Endothelial cell of umbilical vein (primary cell): ENCODE measurements at regions not wholly inside any gene's neighbourhood (a gene's known extent, or its start where the extent isn't known, plus 50 kb on each side); places are given as distances from the start of the nearest gene placed in this dataset.
"Not testable (repeated sequence)": the region's sequence is repeated elsewhere in the genome, so short reads cannot be mapped to it uniquely, and the experiment has no call there.

ENCODE experiments used
- BruUV-seq: library from RNA; stranded (reverse); fragments of 400-500 nt; replicated peaks from 2 replicates; lab custom pipeline; 2021; lab: Mats Ljungman, UMichigan
- CTCF ChIA-PET: fragments of 300-600, 350-600 bp; sonication (Branson Sonifier 250); formaldehyde crosslinking; loops from one replicate; lab custom pipeline; 2021; ENCODE audit warnings: antibody characterized with exemption, inconsistent platforms; lab: Charles Lee
- POLR2A ChIA-PET: fragments of 300-600, 350-600 bp; sonication (Branson Sonifier 250); formaldehyde crosslinking; loops from one replicate; lab custom pipeline; 2021; ENCODE audit warnings: antibody characterized with exemption, inconsistent platforms; lab: Charles Lee
- DNase-seq: peaks from one replicate; pipeline ENCODE4 v3.0.0-alpha.2; 2011; ENCODE audit warnings: low read depth, low spot score
- FAIRE-seq: peaks from 2 replicates; lab custom pipeline; 2011; peaks lifted over from hg19 to GRCh38; lab: Jason Lieb, UNC
- H2AFZ ChIP-seq: 2 replicates; pipeline ENCODE4 v1.6.0; 2012; ENCODE audit warnings: low read depth, low read length, control low read depth, inconsistent platforms
- H3K27ac ChIP-seq: 2 replicates; pipeline ENCODE4 v1.5.1; 2011; ENCODE audit warnings: low read depth, mild to moderate bottlenecking, control low read depth, low read length, moderate library complexity; ENCODE audit not compliant: insufficient read depth
- H3K27me3 ChIP-seq, 2 experiments: 2 replicates each; pipeline versions ENCODE4 v1.6.0 to v1.6.1; 2011; ENCODE audit warnings: low read length in 2 of 2, mixed read lengths in 1 of 2; ENCODE audit not compliant: control insufficient read depth in 2 of 2, insufficient read depth in 2 of 2
- H3K36me3 ChIP-seq, 2 experiments: 2 replicates in 1 of 2; 3 replicates in 1 of 2; pipeline ENCODE4 v1.5.1; 2011; ENCODE audit warnings: low read length in 2 of 2, mild to moderate bottlenecking in 1 of 2, moderate library complexity in 1 of 2; ENCODE audit not compliant: control insufficient read depth in 2 of 2, insufficient read depth in 2 of 2; ENCODE audit errors: extremely low read depth in 1 of 2
- H3K4me1 ChIP-seq: 3 replicates; pipeline ENCODE4 v1.5.1; 2011; ENCODE audit warnings: mild to moderate bottlenecking, low read length; ENCODE audit not compliant: control insufficient read depth, insufficient read depth; ENCODE audit errors: extremely low read depth
- H3K4me2 ChIP-seq: 2 replicates; pipeline ENCODE4 v1.6.1; 2011; ENCODE audit warnings: low read length, control low read depth, mixed read lengths; ENCODE audit not compliant: insufficient read depth
- H3K4me3 ChIP-seq, 3 experiments: fragments of 200-600 bp in 1 of 3; sonication (generic), shearing (Covaris generic) in 1 of 3; replicated peaks in 1 of 3; 2 replicates each; pipeline ENCODE4 v1.5.1; 2011 to 2016; ENCODE audit warnings: control low read depth in 3 of 3, low read length in 3 of 3, mild to moderate bottlenecking in 2 of 3, inconsistent platforms in 1 of 3, low read depth in 1 of 3, moderate library complexity in 1 of 3; ENCODE audit not compliant: insufficient read depth in 1 of 3
- H3K79me2 ChIP-seq: 2 replicates; pipeline ENCODE4 v1.6.0; 2012; ENCODE audit warnings: low read length, inconsistent platforms; ENCODE audit not compliant: control insufficient read depth, insufficient read depth
- H3K9ac ChIP-seq: replicated peaks from 2 replicates; pipeline ENCODE3; 2011; ENCODE audit warnings: low read length, control low read depth; ENCODE audit not compliant: insufficient read depth; ENCODE audit errors: extremely low read depth
- H3K9me1 ChIP-seq: replicated peaks from 3 replicates; pipeline ENCODE4 v1.6.0; 2011; ENCODE audit warnings: mild to moderate bottlenecking, low read length; ENCODE audit not compliant: control insufficient read depth, insufficient read depth; ENCODE audit errors: extremely low read depth
- H3K9me3 ChIP-seq: replicated peaks from 2 replicates; pipeline ENCODE4 v1.5.1; 2012; ENCODE audit warnings: low read length, inconsistent platforms; ENCODE audit not compliant: control insufficient read depth, insufficient read depth
- H4K20me1 ChIP-seq: replicated peaks from 2 replicates; pipeline ENCODE3; 2011; ENCODE audit warnings: mild to moderate bottlenecking, low read length; ENCODE audit not compliant: control insufficient read depth, insufficient read depth; ENCODE audit errors: extremely low read depth
- CTCF ChIP-seq, 2 donors: IDR thresholded peaks; 1 replicate in 1 of 2; 2 replicates in 1 of 2; pipeline ENCODE4 v1.5.1; 2011; ENCODE audit warnings: low read length in 2 of 2, mild to moderate bottlenecking in 2 of 2, moderate library complexity in 2 of 2, control low read depth in 1 of 2, inconsistent platforms in 1 of 2, low read depth in 1 of 2; ENCODE audit not compliant: insufficient read depth in 1 of 2; ENCODE audit errors: extremely low read depth in 1 of 2
- EZH2 ChIP-seq: IDR thresholded peaks from 2 replicates; pipeline ENCODE4 v1.6.1; 2012; ENCODE audit warnings: borderline replicate concordance, low read depth, mild to moderate bottlenecking, moderate library complexity, low read length, inconsistent platforms; ENCODE audit not compliant: severe bottlenecking
- FOS ChIP-seq: IDR thresholded peaks from 2 replicates; pipeline ENCODE4 v1.6.1; 2011; ENCODE audit warnings: mild to moderate bottlenecking, low read length, moderate library complexity, borderline replicate concordance; ENCODE audit not compliant: insufficient read depth
- GATA2 ChIP-seq: IDR thresholded peaks from 2 replicates; pipeline ENCODE4 v1.7.0; 2011; ENCODE audit warnings: low read depth, mild to moderate bottlenecking, moderate library complexity, mixed read lengths, low read length; ENCODE audit not compliant: insufficient read length, insufficient read depth
- JUN ChIP-seq: IDR thresholded peaks from 2 replicates; pipeline ENCODE4 v1.6.1; 2011; ENCODE audit warnings: borderline replicate concordance, low read depth; ENCODE audit not compliant: insufficient read length, insufficient read depth
- MAX ChIP-seq: IDR thresholded peaks from 2 replicates; pipeline ENCODE4 v1.6.1; 2011; ENCODE audit not compliant: insufficient read depth, insufficient read length
- MYC ChIP-seq: IDR thresholded peaks from one replicate; pipeline ENCODE4 v1.6.1; 2011; ENCODE audit warnings: mild to moderate bottlenecking, low read depth, low read length
- POLR2A ChIP-seq: IDR thresholded peaks from 2 replicates; pipeline ENCODE4 v1.6.1; 2012; ENCODE audit warnings: low read depth, mild to moderate bottlenecking, control low read depth, low read length
- POLR2AphosphoS5 ChIP-seq: IDR thresholded peaks from 2 replicates; pipeline ENCODE4 v1.6.1; 2012; ENCODE audit warnings: low read depth, mild to moderate bottlenecking, control low read depth, low read length, moderate library complexity; ENCODE audit not compliant: insufficient read depth
- dilution Hi-C: fragments of 300-500 bp; cut with MboI; formaldehyde crosslinking; loops from one replicate; pipeline ENCODE4 v1.15.0; 2019; ENCODE audit warnings: low sequenced_read_pairs; ENCODE audit not compliant: extremely low pct_ligation_motif_present
- intact Hi-C: fragments of 100-400 bp; cut with micrococcal nuclease; formaldehyde crosslinking; loops from one replicate; pipeline ENCODE4 v1.10.0; 2022

DNA sequence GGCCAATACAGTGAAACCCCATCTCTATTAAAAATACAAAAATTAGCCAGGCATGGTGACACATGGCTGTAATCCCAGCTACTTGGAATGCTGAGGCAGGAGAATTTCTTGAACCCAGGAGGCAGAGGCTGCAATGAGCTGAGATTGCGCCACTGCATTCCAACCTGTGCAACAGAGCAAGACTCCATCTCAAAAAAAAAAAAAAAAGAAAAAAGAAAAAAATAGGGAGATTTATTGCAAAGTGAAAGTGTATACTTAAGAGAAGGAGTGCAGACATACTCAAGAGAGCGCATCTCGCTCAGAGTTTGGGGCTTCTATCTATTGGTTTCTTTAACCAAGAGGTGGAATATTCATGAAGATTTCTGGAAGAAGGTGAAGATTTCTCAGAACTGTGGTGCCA, 708.4 kb downstream of the XPNPEP1 start:
- FAIRE-seq, H3K27ac ChIP-seq, dilution Hi-C loops, BruUV-seq, H3K27me3 ChIP-seq, DNase-seq, H3K4me1 ChIP-seq, H3K9ac ChIP-seq, H3K9me3 ChIP-seq, H4K20me1 ChIP-seq, CTCF ChIA-PET, H3K9me1 ChIP-seq, intact Hi-C loops, H3K4me3 ChIP-seq, H3K79me2 ChIP-seq, POLR2A ChIA-PET, H3K36me3 ChIP-seq, H3K4me2 ChIP-seq, H2AFZ ChIP-seq: not testable (repeated sequence)

DNA sequence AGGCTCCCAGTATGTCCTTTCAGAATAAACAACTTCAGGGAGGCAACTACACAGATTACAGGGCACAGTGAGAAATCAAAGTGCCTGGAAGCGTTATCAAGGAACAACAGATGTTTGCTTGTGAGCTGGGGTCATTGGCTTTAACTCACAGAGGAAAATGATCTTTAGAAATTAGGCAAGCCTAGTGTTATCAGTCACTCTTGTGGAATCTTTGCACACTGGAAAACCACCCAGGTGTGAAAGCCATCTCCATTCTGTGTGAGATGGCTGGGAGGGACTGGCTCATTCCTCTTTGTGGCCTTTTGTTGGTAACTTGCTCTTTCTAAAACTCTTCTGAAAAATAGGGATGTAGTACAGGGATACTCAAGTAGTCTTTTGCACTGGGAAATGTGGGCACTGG, 716.0 kb downstream of the XPNPEP1 start:
- Histone ChIP-seq H3K4me1 (no peaks in the 10 kb centered on the region), H3K79me2 (no peaks in the 10 kb centered on the region), H3K4me2 (no peak overlapping the region), H2AFZ (no peak overlapping the region), H3K4me3 (no peak overlapping the region), H4K20me1 (no peaks in the 10 kb centered on the region), H3K9ac (no peak overlapping the region), H3K9me3 (peaks cover 5% of the 10 kb centered on the region), H3K9me1 (no peaks in the 10 kb centered on the region), H3K36me3 (no peaks in the 10 kb centered on the region), H3K27ac (no peak overlapping the region), H3K27me3 (no peaks in the 10 kb centered on the region)
- intact Hi-C loops = no loop called here
- dilution Hi-C loops = no loop called here
- CTCF ChIA-PET = no interaction called here
- DNase-seq (no peak), FAIRE-seq (no peak)
- POLR2A ChIA-PET = no interaction called here
- no peak for TF ChIP-seq MAX
- TF ChIP-seq JUN = no peak
- TF ChIP-seq CTCF (IDR thresholded peaks at IDR 0.05; ENCODE audit: extremely low read depth in 1 of 2, insufficient read depth in 1 of 2, low read depth in 1 of 2, low read length in 2 of 2) = no peak
- no peak for TF ChIP-seq MYC
- TF ChIP-seq POLR2A = no peak
- TF ChIP-seq POLR2AphosphoS5 = no peak
- no peak for TF ChIP-seq FOS
- TF ChIP-seq GATA2 = no peak
- no peak for TF ChIP-seq EZH2
- BruUV-seq = no TSS peak
